ENCODE measurements at regions not wholly inside any gene's neighbourhood (a gene's known extent, or its start where the extent isn't known, plus 50 kb on each side); places are given as distances from the start of the nearest gene placed in this dataset.
"Not testable (repeated sequence)": the region's sequence is repeated elsewhere in the genome, so short reads cannot be mapped to it uniquely, and the experiment has no call there.

- H3K79me2 ChIP-seq (ENCODE audit: low read length): no peaks in the 10 kb centered on the region
- no peaks in the 10 kb centered on the region for H3K4me1 ChIP-seq (ENCODE audit: low read length)
- DNase-seq: peak; percentile 71
- H2AFZ ChIP-seq (ENCODE audit: low read length): no peak overlapping the region
- no peaks in the 10 kb centered on the region for H3K9me2 ChIP-seq (replicated peaks; ENCODE audit: insufficient read depth, low read length)
- H3K9ac ChIP-seq (ENCODE audit: low read length): no peak overlapping the region
- H3K4me3 ChIP-seq (ENCODE audit: low read length): no peak overlapping the region
- H3K4me2 ChIP-seq (ENCODE audit: low read depth, low read length): no peak overlapping the region
- H3K27ac ChIP-seq (ENCODE audit: low read length): no peak overlapping the region
- H3K27me3 ChIP-seq (replicated peaks; ENCODE audit: insufficient read depth, low read length): no peaks in the 10 kb centered on the region
- TF ChIP-seq EZH2 (optimal IDR thresholded peaks at IDR 0.05; ENCODE audit: low read depth, low read length) (no peak), CTCF (IDR thresholded peaks at IDR 0.05; ENCODE audit: low read length) (peak; percentile 79), EZH2phosphoT487 (IDR thresholded peaks at IDR 0.05; ENCODE audit: low read length) (no peak)
- H3K9me3 ChIP-seq (replicated peaks; ENCODE audit: insufficient read depth, low read length): no peaks in the 10 kb centered on the region
- H3K36me3 ChIP-seq (replicated peaks; ENCODE audit: insufficient read depth, low read length): no peaks in the 10 kb centered on the region
- H4K20me1 ChIP-seq (ENCODE audit: insufficient read depth, low read length): no peaks in the 10 kb centered on the region
- no peaks in the 10 kb centered on the region for H3F3A ChIP-seq (ENCODE audit: insufficient read depth, low read length)
These were observed 223.7 kb downstream of the CYP26B1 start for GRCh38 chr2:71923887-71924533.

DNA sequence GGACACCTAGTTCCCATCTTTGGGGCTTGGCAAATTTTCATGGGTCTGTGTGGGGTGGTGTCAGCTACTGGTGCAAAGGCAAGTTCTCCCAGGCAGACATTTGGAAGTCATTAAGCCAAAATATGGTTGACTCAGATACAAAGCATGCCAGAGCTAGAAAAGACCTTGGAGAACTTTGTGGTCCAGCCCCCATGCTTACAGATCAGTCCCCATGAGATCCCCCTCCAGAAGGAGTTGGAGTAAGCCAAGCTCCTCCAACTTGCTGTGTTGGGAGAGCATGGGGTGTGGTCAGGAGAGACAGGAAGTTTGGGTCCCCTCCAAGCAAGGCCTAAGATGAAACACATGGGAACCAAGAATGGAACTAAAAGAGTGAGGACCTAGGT is 224.5 kb downstream of the CYP26B1 start:
- no peaks in the 10 kb centered on the region for H3K4me1 ChIP-seq (ENCODE audit: low read length)
- H3K4me2 ChIP-seq (ENCODE audit: low read depth, low read length): no peak overlapping the region
- no peak overlapping the region for H3K27ac ChIP-seq (ENCODE audit: low read length)
- DNase-seq: no peak
- no peak overlapping the region for H3K4me3 ChIP-seq (ENCODE audit: low read length)
- H3F3A ChIP-seq (ENCODE audit: insufficient read depth, low read length): no peaks in the 10 kb centered on the region
- H3K27me3 ChIP-seq (replicated peaks; ENCODE audit: insufficient read depth, low read length): no peaks in the 10 kb centered on the region
- no peaks in the 10 kb centered on the region for H3K79me2 ChIP-seq (ENCODE audit: low read length)
- H3K9ac ChIP-seq (ENCODE audit: low read length): no peak overlapping the region
- H2AFZ ChIP-seq (ENCODE audit: low read length): no peak overlapping the region
- no peaks in the 10 kb centered on the region for H3K9me2 ChIP-seq (replicated peaks; ENCODE audit: insufficient read depth, low read length)
- TF ChIP-seq EZH2phosphoT487 (IDR thresholded peaks at IDR 0.05; ENCODE audit: low read length): no peak
- TF ChIP-seq CTCF (IDR thresholded peaks at IDR 0.05; ENCODE audit: low read length): no peak
- no peak for TF ChIP-seq EZH2 (optimal IDR thresholded peaks at IDR 0.05; ENCODE audit: low read depth, low read length)
- H4K20me1 ChIP-seq (ENCODE audit: insufficient read depth, low read length): no peaks in the 10 kb centered on the region
- H3K9me3 ChIP-seq (replicated peaks; ENCODE audit: insufficient read depth, low read length): no peaks in the 10 kb centered on the region
- no peaks in the 10 kb centered on the region for H3K36me3 ChIP-seq (replicated peaks; ENCODE audit: insufficient read depth, low read length)

DNA sequence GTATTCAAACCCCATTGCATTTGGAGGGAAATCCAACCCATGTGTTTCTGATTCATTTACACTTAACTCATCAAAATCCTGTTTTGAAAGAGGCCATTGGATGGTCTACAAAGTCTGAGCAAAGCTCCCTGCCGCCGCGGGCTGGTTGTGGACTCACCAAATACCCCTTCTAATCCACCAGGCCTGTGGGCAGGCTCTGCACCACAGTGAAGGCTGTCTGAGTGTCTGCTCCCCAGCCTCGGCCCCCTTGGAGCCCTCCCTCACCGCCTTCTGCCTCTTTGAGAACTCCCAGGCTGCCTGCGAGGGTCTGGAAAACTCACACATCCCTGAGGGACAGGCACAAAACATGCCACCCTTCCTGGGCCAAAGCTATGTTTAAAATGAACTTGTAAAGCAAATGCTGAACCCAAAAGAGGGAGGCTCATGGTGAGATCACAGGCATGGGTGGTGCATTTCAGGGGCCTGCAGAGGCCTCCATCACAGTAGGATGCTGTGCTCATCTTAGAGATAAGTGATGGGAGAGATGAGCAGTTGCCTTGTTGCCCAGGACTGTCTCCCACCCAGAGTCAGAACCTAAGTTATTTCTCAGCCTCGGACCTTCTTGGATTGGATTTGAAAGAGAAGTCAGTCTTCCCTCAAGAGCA is 225.0 kb downstream of the CYP26B1 start:
- no peaks in the 10 kb centered on the region for H3K79me2 ChIP-seq (ENCODE audit: low read length)
- no peak overlapping the region for H3K4me2 ChIP-seq (ENCODE audit: low read depth, low read length)
- no peak overlapping the region for H2AFZ ChIP-seq (ENCODE audit: low read length)
- no peaks in the 10 kb centered on the region for H3K27me3 ChIP-seq (replicated peaks; ENCODE audit: insufficient read depth, low read length)
- DNase-seq: no peak
- H3K9ac ChIP-seq (ENCODE audit: low read length): no peak overlapping the region
- no peak for TF ChIP-seq EZH2 (optimal IDR thresholded peaks at IDR 0.05; ENCODE audit: low read depth, low read length)
- H3K9me3 ChIP-seq (replicated peaks; ENCODE audit: insufficient read depth, low read length): no peaks in the 10 kb centered on the region
- H3K36me3 ChIP-seq (replicated peaks; ENCODE audit: insufficient read depth, low read length): no peaks in the 10 kb centered on the region
- no peak overlapping the region for H3K4me3 ChIP-seq (ENCODE audit: low read length)
- H3K9me2 ChIP-seq (replicated peaks; ENCODE audit: insufficient read depth, low read length): no peaks in the 10 kb centered on the region
- no peaks in the 10 kb centered on the region for H3F3A ChIP-seq (ENCODE audit: insufficient read depth, low read length)
- H3K4me1 ChIP-seq (ENCODE audit: low read length): no peaks in the 10 kb centered on the region
- H3K27ac ChIP-seq (ENCODE audit: low read length): no peak overlapping the region
- H4K20me1 ChIP-seq (ENCODE audit: insufficient read depth, low read length): no peaks in the 10 kb centered on the region

- H3K9me3 ChIP-seq (replicated peaks; ENCODE audit: insufficient read depth, low read length): no peaks in the 10 kb centered on the region
- no peaks in the 10 kb centered on the region for H3K9me2 ChIP-seq (replicated peaks; ENCODE audit: insufficient read depth, low read length)
- H3K36me3 ChIP-seq (replicated peaks; ENCODE audit: insufficient read depth, low read length): no peaks in the 10 kb centered on the region
- no peak overlapping the region for H2AFZ ChIP-seq (ENCODE audit: low read length)
- no peaks in the 10 kb centered on the region for H3F3A ChIP-seq (ENCODE audit: insufficient read depth, low read length)
- DNase-seq: no peak
- no peaks in the 10 kb centered on the region for H3K79me2 ChIP-seq (ENCODE audit: low read length)
- no peaks in the 10 kb centered on the region for H3K4me1 ChIP-seq (ENCODE audit: low read length)
- H4K20me1 ChIP-seq (ENCODE audit: insufficient read depth, low read length): no peaks in the 10 kb centered on the region
- H3K4me3 ChIP-seq (ENCODE audit: low read length): no peak overlapping the region
- no peak for TF ChIP-seq EZH2phosphoT487 (IDR thresholded peaks at IDR 0.05; ENCODE audit: low read length)
- no peak overlapping the region for H3K4me2 ChIP-seq (ENCODE audit: low read depth, low read length)
- no peak overlapping the region for H3K9ac ChIP-seq (ENCODE audit: low read length)
- H3K27me3 ChIP-seq (replicated peaks; ENCODE audit: insufficient read depth, low read length): no peaks in the 10 kb centered on the region
- no peak overlapping the region for H3K27ac ChIP-seq (ENCODE audit: low read length)
These were observed 225.6 kb downstream of the CYP26B1 start for GRCh38 chr2:71922091-71922490.

DNA sequence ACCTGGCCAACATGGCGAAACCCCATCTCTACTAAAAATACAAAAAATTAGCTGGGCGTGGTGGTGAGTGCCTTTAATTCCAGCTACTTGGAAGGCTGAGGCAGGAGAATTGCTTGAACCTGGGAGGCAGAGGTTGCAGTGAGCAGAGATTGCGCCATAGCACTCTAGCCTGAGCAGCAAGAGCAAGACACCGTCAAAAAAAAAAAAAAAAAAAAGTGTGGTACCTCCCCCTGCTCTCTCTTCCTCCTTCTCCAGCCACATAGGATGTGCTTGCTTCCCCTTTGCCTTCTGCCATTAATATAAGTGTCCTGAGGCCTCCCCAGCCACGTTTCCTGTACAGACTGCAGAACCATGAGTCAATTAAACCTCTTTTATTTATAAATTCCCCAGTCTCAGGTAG is 226.8 kb downstream of the CYP26B1 start:
- H3K9me3 ChIP-seq (replicated peaks; ENCODE audit: insufficient read depth, low read length); H3F3A ChIP-seq (ENCODE audit: insufficient read depth, low read length); H3K27me3 ChIP-seq (replicated peaks; ENCODE audit: insufficient read depth, low read length); H3K9ac ChIP-seq (ENCODE audit: low read length); H3K27ac ChIP-seq (ENCODE audit: low read length); H4K20me1 ChIP-seq (ENCODE audit: insufficient read depth, low read length); H2AFZ ChIP-seq (ENCODE audit: low read length); H3K79me2 ChIP-seq (ENCODE audit: low read length); H3K4me1 ChIP-seq (ENCODE audit: low read length); H3K4me3 ChIP-seq (ENCODE audit: low read length); H3K9me2 ChIP-seq (replicated peaks; ENCODE audit: insufficient read depth, low read length); H3K36me3 ChIP-seq (replicated peaks; ENCODE audit: insufficient read depth, low read length); H3K4me2 ChIP-seq (ENCODE audit: low read depth, low read length); DNase-seq: not testable (repeated sequence)

All from MM.1S (cell line).